ENCODE measurements at regions not wholly inside any gene's neighbourhood (a gene's known extent, or its start where the extent isn't known, plus 50 kb on each side); places are given as distances from the start of the nearest gene placed in this dataset.

DNA sequence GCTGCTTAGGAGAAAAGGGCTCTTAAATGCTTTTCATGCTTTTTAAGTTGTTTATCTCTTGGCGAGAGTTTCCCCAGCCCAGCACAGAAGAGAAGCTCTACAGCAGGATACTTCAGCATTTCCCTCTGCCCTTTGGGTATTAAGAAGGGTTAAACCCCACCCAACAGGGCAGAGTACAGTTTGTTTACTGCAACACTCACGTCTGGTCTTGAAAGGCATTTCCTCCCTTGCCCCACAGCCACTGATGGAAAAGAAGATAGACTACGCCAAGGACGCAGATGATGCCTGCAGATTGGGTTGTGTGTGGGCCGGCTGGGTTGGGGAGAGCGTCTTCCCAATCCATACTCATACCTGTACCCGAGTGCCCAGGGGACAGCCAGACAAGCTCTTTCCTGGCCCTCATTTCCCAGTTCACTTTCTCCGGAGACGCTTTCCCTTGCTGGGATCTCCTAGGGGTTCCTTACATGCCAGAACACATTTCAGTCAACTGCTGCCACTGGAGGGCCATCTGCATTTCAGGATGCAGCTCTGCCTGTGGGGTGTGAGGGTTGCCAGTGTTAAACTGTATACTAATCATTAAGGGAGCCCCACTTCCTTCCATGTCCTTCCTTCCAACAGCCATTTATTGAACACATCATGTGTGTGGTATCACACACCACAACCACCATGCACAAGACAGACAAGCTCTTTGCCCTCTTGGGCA, 96.5 kb upstream of the DHX15 start:
- Histone ChIP-seq H3K18ac (ENCODE audit: low read length) (no peak overlapping the region), H2BK15ac (ENCODE audit: low read length) (no peak overlapping the region), H4K91ac (ENCODE audit: low read depth, low read length, poor library complexity) (no peak overlapping the region), H3K9me3 (replicated peaks in 1 of 2; ENCODE audit: control insufficient read depth in 2 of 2, insufficient read depth in 1 of 2, low read depth in 1 of 2, low read length in 2 of 2) (no peaks in the 10 kb centered on the region), H4K8ac (ENCODE audit: low read depth, low read length) (no peak overlapping the region), H3K4ac (ENCODE audit: low read length) (no peak overlapping the region), H3K9ac (ENCODE audit: low read depth, low read length, poor library complexity) (no peak overlapping the region), H3K4me3 (ENCODE audit: low read length in 2 of 2) (no peak overlapping the region), H2BK120ac (ENCODE audit: low read depth, low read length) (no peak overlapping the region), H2AK5ac (ENCODE audit: low read depth, low read length) (no peak overlapping the region), H2BK5ac (ENCODE audit: low read length) (no peak overlapping the region), H2AFZ (ENCODE audit: low read length) (no peak overlapping the region), H3K27ac (replicated peaks; ENCODE audit: low read length) (no peak overlapping the region), H3K79me1 (ENCODE audit: low read depth, low read length) (no peaks in the 10 kb centered on the region), H3K36me3 (replicated peaks in 1 of 2; ENCODE audit: control insufficient read depth in 2 of 2, insufficient read depth in 2 of 2, low read length in 2 of 2) (no peaks in the 10 kb centered on the region), H3K4me1 (ENCODE audit: control insufficient read depth in 2 of 2, insufficient read depth in 1 of 2, low read depth in 1 of 2, low read length in 2 of 2) (no peaks in the 10 kb centered on the region), H2BK12ac (ENCODE audit: low read length) (no peak overlapping the region), H3K14ac (ENCODE audit: low read length) (no peak overlapping the region), H3K4me2 (ENCODE audit: insufficient read depth, low read length, poor library complexity, severe bottlenecking) (no peak overlapping the region), H3K27me3 (ENCODE audit: control insufficient read depth in 3 of 3, insufficient read depth in 3 of 3, low read depth in 1 of 3, low read length in 3 of 3) (no peaks in the 10 kb centered on the region), H3K23ac (ENCODE audit: low read depth, low read length, poor library complexity) (no peak overlapping the region)
- WGBS, 2 donors (ENCODE audit: extremely low coverage in 2 of 2, insufficient read length in 2 of 2, insufficient replicate concordance in 1 of 2) = no CpG with 5 or more reads among the region's 9 CpGs
- DNase-seq (ENCODE audit: low spot score) = no peak

- no peaks in the 10 kb centered on the region for H3K36me3 ChIP-seq (replicated peaks in 1 of 2; ENCODE audit: control insufficient read depth in 2 of 2, insufficient read depth in 2 of 2, low read length in 2 of 2)
- no peak overlapping the region for H3K9ac ChIP-seq (ENCODE audit: low read depth, low read length, poor library complexity)
- H4K8ac ChIP-seq (ENCODE audit: low read depth, low read length) = no peak overlapping the region
- no peaks in the 10 kb centered on the region for H3K4me1 ChIP-seq (ENCODE audit: control insufficient read depth in 2 of 2, insufficient read depth in 1 of 2, low read depth in 1 of 2, low read length in 2 of 2)
- H3K4ac ChIP-seq (ENCODE audit: low read length) = no peak overlapping the region
- no peak overlapping the region for H2BK12ac ChIP-seq (ENCODE audit: low read length)
- no peak overlapping the region for H3K18ac ChIP-seq (ENCODE audit: low read length)
- no peak overlapping the region for H2AFZ ChIP-seq (ENCODE audit: low read length)
- no CpG with 5 or more reads among the region's 7 CpGs for WGBS, 2 donors (ENCODE audit: extremely low coverage in 2 of 2, insufficient read length in 2 of 2, insufficient replicate concordance in 1 of 2)
- H3K79me1 ChIP-seq (ENCODE audit: low read depth, low read length) = no peaks in the 10 kb centered on the region
- H3K23ac ChIP-seq (ENCODE audit: low read depth, low read length, poor library complexity) = no peak overlapping the region
- H2AK5ac ChIP-seq (ENCODE audit: low read depth, low read length) = no peak overlapping the region
- no peaks in the 10 kb centered on the region for H3K27me3 ChIP-seq (ENCODE audit: control insufficient read depth in 3 of 3, insufficient read depth in 3 of 3, low read depth in 1 of 3, low read length in 3 of 3)
- no peak overlapping the region for H4K91ac ChIP-seq (ENCODE audit: low read depth, low read length, poor library complexity)
- H3K9me3 ChIP-seq (replicated peaks in 1 of 2; ENCODE audit: control insufficient read depth in 2 of 2, insufficient read depth in 1 of 2, low read depth in 1 of 2, low read length in 2 of 2) = no peaks in the 10 kb centered on the region
- DNase-seq (ENCODE audit: low spot score) = no peak
- H3K27ac ChIP-seq (replicated peaks; ENCODE audit: low read length) = no peak overlapping the region
- H2BK120ac ChIP-seq (ENCODE audit: low read depth, low read length) = no peak overlapping the region
- no peak overlapping the region for H2BK15ac ChIP-seq (ENCODE audit: low read length)
- H2BK5ac ChIP-seq (ENCODE audit: low read length) = no peak overlapping the region
- no peak overlapping the region for H3K4me3 ChIP-seq (ENCODE audit: low read length in 2 of 2)
- H3K4me2 ChIP-seq (ENCODE audit: insufficient read depth, low read length, poor library complexity, severe bottlenecking) = no peak overlapping the region
- H3K14ac ChIP-seq (ENCODE audit: low read length) = no peak overlapping the region
Measured at GRCh38 chr4:24683116-24683515, 98.8 kb upstream of the DHX15 start.

GRCh38 chr4:24686866-24687692, 102.7 kb upstream of the DHX15 start:
- WGBS, 2 donors (ENCODE audit: extremely low coverage in 2 of 2, insufficient read length in 2 of 2, insufficient replicate concordance in 1 of 2) = no CpG with 5 or more reads among the region's 13 CpGs
- no peaks in the 10 kb centered on the region for H3K9me3 ChIP-seq (replicated peaks in 1 of 2; ENCODE audit: control insufficient read depth in 2 of 2, insufficient read depth in 1 of 2, low read depth in 1 of 2, low read length in 2 of 2)
- H3K36me3 ChIP-seq (replicated peaks in 1 of 2; ENCODE audit: control insufficient read depth in 2 of 2, insufficient read depth in 2 of 2, low read length in 2 of 2) = no peaks in the 10 kb centered on the region
- H3K27me3 ChIP-seq (ENCODE audit: control insufficient read depth in 3 of 3, insufficient read depth in 3 of 3, low read depth in 1 of 3, low read length in 3 of 3) = no peaks in the 10 kb centered on the region
- no peak overlapping the region for H3K18ac ChIP-seq (ENCODE audit: low read length)
- no peak overlapping the region for H3K27ac ChIP-seq (replicated peaks; ENCODE audit: low read length)
- no peak overlapping the region for H2AFZ ChIP-seq (ENCODE audit: low read length)
- no peak overlapping the region for H4K8ac ChIP-seq (ENCODE audit: low read depth, low read length)
- H3K4me2 ChIP-seq (ENCODE audit: insufficient read depth, low read length, poor library complexity, severe bottlenecking) = no peak overlapping the region
- H3K79me1 ChIP-seq (ENCODE audit: low read depth, low read length) = no peaks in the 10 kb centered on the region
- H2BK120ac ChIP-seq (ENCODE audit: low read depth, low read length) = no peak overlapping the region
- no peaks in the 10 kb centered on the region for H3K4me1 ChIP-seq (ENCODE audit: control insufficient read depth in 2 of 2, insufficient read depth in 1 of 2, low read depth in 1 of 2, low read length in 2 of 2)
- no peak overlapping the region for H3K9ac ChIP-seq (ENCODE audit: low read depth, low read length, poor library complexity)
- peak; percentile 18 for DNase-seq (ENCODE audit: low spot score)
- H3K23ac ChIP-seq (ENCODE audit: low read depth, low read length, poor library complexity) = no peak overlapping the region
- H3K14ac ChIP-seq (ENCODE audit: low read length) = no peak overlapping the region
- H3K4ac ChIP-seq (ENCODE audit: low read length) = no peak overlapping the region
- H2BK12ac ChIP-seq (ENCODE audit: low read length) = no peak overlapping the region
- H2BK15ac ChIP-seq (ENCODE audit: low read length) = no peak overlapping the region
- no peak overlapping the region for H3K4me3 ChIP-seq (ENCODE audit: low read length in 2 of 2)
- H2BK5ac ChIP-seq (ENCODE audit: low read length) = no peak overlapping the region
- H2AK5ac ChIP-seq (ENCODE audit: low read depth, low read length) = no peak overlapping the region
- no peak overlapping the region for H4K91ac ChIP-seq (ENCODE audit: low read depth, low read length, poor library complexity)

- no peak overlapping the region for H2BK12ac ChIP-seq (ENCODE audit: low read length)
- no peak overlapping the region for H2AK5ac ChIP-seq (ENCODE audit: low read depth, low read length)
- DNase-seq (ENCODE audit: low spot score) = no peak
- no peaks in the 10 kb centered on the region for H3K79me1 ChIP-seq (ENCODE audit: low read depth, low read length)
- no peak overlapping the region for H3K4me2 ChIP-seq (ENCODE audit: insufficient read depth, low read length, poor library complexity, severe bottlenecking)
- no peak overlapping the region for H3K4me3 ChIP-seq (ENCODE audit: low read length in 2 of 2)
- no CpG with 5 or more reads among the region's 3 CpGs for WGBS, 2 donors (ENCODE audit: extremely low coverage in 2 of 2, insufficient read length in 2 of 2, insufficient replicate concordance in 1 of 2)
- no peaks in the 10 kb centered on the region for H3K36me3 ChIP-seq (replicated peaks in 1 of 2; ENCODE audit: control insufficient read depth in 2 of 2, insufficient read depth in 2 of 2, low read length in 2 of 2)
- H3K9me3 ChIP-seq (replicated peaks in 1 of 2; ENCODE audit: control insufficient read depth in 2 of 2, insufficient read depth in 1 of 2, low read depth in 1 of 2, low read length in 2 of 2) = no peaks in the 10 kb centered on the region
- H2AFZ ChIP-seq (ENCODE audit: low read length) = no peak overlapping the region
- H3K4ac ChIP-seq (ENCODE audit: low read length) = no peak overlapping the region
- H2BK5ac ChIP-seq (ENCODE audit: low read length) = no peak overlapping the region
- no peak overlapping the region for H2BK15ac ChIP-seq (ENCODE audit: low read length)
- no peaks in the 10 kb centered on the region for H3K27me3 ChIP-seq (ENCODE audit: control insufficient read depth in 3 of 3, insufficient read depth in 3 of 3, low read depth in 1 of 3, low read length in 3 of 3)
- H3K18ac ChIP-seq (ENCODE audit: low read length) = no peak overlapping the region
- no peak overlapping the region for H3K23ac ChIP-seq (ENCODE audit: low read depth, low read length, poor library complexity)
- H3K9ac ChIP-seq (ENCODE audit: low read depth, low read length, poor library complexity) = no peak overlapping the region
- H4K8ac ChIP-seq (ENCODE audit: low read depth, low read length) = no peak overlapping the region
- no peak overlapping the region for H2BK120ac ChIP-seq (ENCODE audit: low read depth, low read length)
- no peak overlapping the region for H3K14ac ChIP-seq (ENCODE audit: low read length)
- H3K4me1 ChIP-seq (ENCODE audit: control insufficient read depth in 2 of 2, insufficient read depth in 1 of 2, low read depth in 1 of 2, low read length in 2 of 2) = no peaks in the 10 kb centered on the region
- no peak overlapping the region for H4K91ac ChIP-seq (ENCODE audit: low read depth, low read length, poor library complexity)
- H3K27ac ChIP-seq (replicated peaks; ENCODE audit: low read length) = no peak overlapping the region
Measured at GRCh38 chr4:24688453-24688852, 104.1 kb upstream of the DHX15 start.
